ENCODE measurements at regions not wholly inside any gene's neighbourhood (a gene's known extent, or its start where the extent isn't known, plus 50 kb on each side); places are given as distances from the start of the nearest gene placed in this dataset.

GRCh38 chr14:104406831-104407230, 172.7 kb upstream of the C14orf180 start:
- no peak for TF ChIP-seq ZNF121 (CRISPR knock-in tag; conservative IDR thresholded peaks at IDR 0.05)
- TF ChIP-seq MGA (IDR thresholded peaks at IDR 0.05), result no peak
- Histone ChIP-seq H4K20me1 (replicated peaks; ENCODE audit: control insufficient read depth, insufficient read depth, low read length) (no peaks in the 10 kb centered on the region), H3K36me3 (ENCODE audit: control insufficient read depth, insufficient read depth, low read length) (no peaks in the 10 kb centered on the region), H3K9me3 (replicated peaks; ENCODE audit: control insufficient read depth, insufficient read depth, low read depth, low read length) (no peaks in the 10 kb centered on the region), H3K27me3 (ENCODE audit: control insufficient read depth in 2 of 2, insufficient read depth in 2 of 2, low read length in 2 of 2) (peaks cover 0 to 6% of the 10 kb centered on the region in 2 experiments; a peak in 3 of 5 replicates), H3K4me3 (no peak overlapping the region), H3K9ac (ENCODE audit: insufficient read depth in 1 of 2, low read depth in 2 of 2, low read length in 2 of 2) (no peak overlapping the region), H3K4me2 (ENCODE audit: insufficient read depth, low read length) (no peak overlapping the region), H3K4me1 (replicated peaks in 1 of 2; ENCODE audit: control insufficient read depth in 2 of 2, insufficient read depth in 2 of 2, low read length in 2 of 2) (no peaks in the 10 kb centered on the region), H3K79me2 (ENCODE audit: control insufficient read depth, insufficient read depth, low read length) (no peaks in the 10 kb centered on the region), H2AFZ (ENCODE audit: low read depth, low read length) (no peak overlapping the region), H3K27ac (ENCODE audit: extremely low read depth, low read depth, low read length) (no peak overlapping the region), H3K9me1 (ENCODE audit: control insufficient read depth, insufficient read depth, low read length) (no peaks in the 10 kb centered on the region)
- DNase-seq (ENCODE audit: extremely low read depth in 1 of 4, low spot score in 3 of 4), result no peak
- WGBS (ENCODE audit: insufficient coverage, low coverage, missing lambda C conversion rate), result 0% methylated on average over 5 of the region's 5 CpGs
- no peak for ATAC-seq
- ChIA-PET POLR2A (no interaction called here), CTCF (ENCODE audit: low intra/inter-chr PET ratio) (no interaction called here)
- in situ Hi-C loops (cut with MboI), result no loop called here
- intact Hi-C loops (cut with micrococcal nuclease), result no loop called here
- no peak for FAIRE-seq
- no TSS peak for BruUV-seq (replicated peaks)

Data from K562 (cell line).